Subcutaneous abdominal adipose tissue (tissue), 5 donors: ENCODE measurements at regions not wholly inside any gene's neighbourhood (a gene's known extent, or its start where the extent isn't known, plus 50 kb on each side); places are given as distances from the start of the nearest gene placed in this dataset.

ENCODE experiments used
- H3K27ac ChIP-seq: one replicate; pipeline ENCODE4 v1.7.0; 2013; ENCODE audit warnings: low read depth, mild to moderate bottlenecking, inconsistent platforms, low read length, moderate library complexity
- H3K27me3 ChIP-seq, 5 donors: one replicate each; pipeline ENCODE4 v1.7.0; 2013; ENCODE audit warnings: low read length in 5 of 5, inconsistent platforms in 1 of 5; ENCODE audit not compliant: control insufficient read depth in 5 of 5, insufficient read depth in 4 of 5
- H3K36me3 ChIP-seq, 5 donors: one replicate each; pipeline ENCODE4 v1.7.0; 2013; ENCODE audit warnings: low read length in 5 of 5; ENCODE audit not compliant: control insufficient read depth in 5 of 5, insufficient read depth in 5 of 5
- H3K4me1 ChIP-seq, 5 donors: one replicate each; pipeline ENCODE4 v1.7.0; 2013; ENCODE audit warnings: low read length in 5 of 5, mild to moderate bottlenecking in 3 of 5, moderate library complexity in 1 of 5; ENCODE audit not compliant: control insufficient read depth in 5 of 5, insufficient read depth in 5 of 5
- H3K4me3 ChIP-seq, 5 donors: one replicate each; pipeline ENCODE4 v1.7.0; 2013; ENCODE audit warnings: low read length in 5 of 5, low read depth in 1 of 5
- H3K9ac ChIP-seq, 5 donors: one replicate each; pipeline ENCODE4 v1.7.0; 2013; ENCODE audit warnings: low read length in 5 of 5, mild to moderate bottlenecking in 4 of 5, moderate library complexity in 3 of 5
- H3K9me3 ChIP-seq, 5 donors: one replicate each; pipeline ENCODE4 v1.7.0; 2013; ENCODE audit warnings: low read length in 5 of 5; ENCODE audit not compliant: control insufficient read depth in 5 of 5
- donor health status: healthy.
- donor health status: healthy.
- donor health status: healthy.
- donor health status: healthy.
- donor health status: healthy.

DNA sequence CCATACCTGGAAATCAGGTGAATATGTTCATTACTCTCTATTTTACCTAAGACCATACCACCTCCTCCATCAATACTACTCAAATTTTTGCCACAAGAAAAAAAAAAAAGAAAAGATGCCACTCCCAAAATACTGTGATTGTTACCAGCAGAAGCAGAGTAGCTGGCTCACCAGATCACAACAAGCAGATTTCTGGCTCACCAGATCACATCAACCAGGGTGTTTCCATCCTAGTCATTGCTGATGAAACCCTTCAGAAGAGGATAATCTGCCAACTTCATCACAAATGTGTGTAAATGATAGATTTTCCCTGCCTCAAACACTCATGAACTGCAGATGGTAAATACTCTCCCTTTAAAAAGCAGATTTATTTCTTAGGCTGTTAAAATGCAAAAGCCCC is 109.7 kb upstream of the NAMPT start:
- H3K9ac ChIP-seq: no peak overlapping the region
- peaks cover 0 to 7% (median 3%) of the 10 kb centered on the region in 5 donors for H3K4me1 ChIP-seq

DNA sequence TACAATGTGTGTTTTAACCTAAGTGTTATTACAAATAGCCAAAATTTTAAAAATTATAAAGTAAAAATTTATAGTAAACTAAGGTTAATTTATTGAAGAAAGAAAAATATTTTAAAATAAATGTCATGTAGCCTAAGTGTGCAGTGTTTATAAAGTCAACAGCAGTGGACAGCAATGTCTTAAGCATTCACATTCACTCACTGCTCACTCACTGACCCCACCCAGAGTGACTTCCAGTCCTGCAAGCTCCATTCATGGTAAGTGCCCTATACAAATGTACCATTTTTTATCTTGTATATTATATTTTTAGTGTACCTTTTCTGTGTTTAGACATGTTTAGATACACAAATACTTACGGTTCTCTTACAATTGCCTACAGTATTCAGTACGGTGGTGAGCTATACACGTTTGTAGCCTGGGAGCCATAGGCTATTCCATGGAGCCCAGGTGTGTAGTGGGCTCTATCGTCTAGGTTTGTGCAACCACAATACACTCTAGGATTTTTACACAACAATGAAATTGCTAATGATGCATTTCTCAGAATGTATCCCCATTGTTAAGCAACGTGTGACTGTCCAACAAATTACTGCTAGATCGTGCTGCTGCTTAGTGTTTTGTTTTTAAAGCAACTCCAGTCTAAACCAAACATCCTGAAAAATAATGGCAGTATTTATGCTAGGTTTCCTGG is 108.9 kb upstream of the NAMPT start:
- H3K9me3 ChIP-seq: no peaks in the 10 kb centered on the region
- H3K4me3 ChIP-seq: no peak overlapping the region
- H3K4me1 ChIP-seq: peaks cover 0 to 7% (median 3%) of the 10 kb centered on the region in 5 donors
- H3K9ac ChIP-seq: no peak overlapping the region
- H3K27me3 ChIP-seq: no peaks in the 10 kb centered on the region
- H3K36me3 ChIP-seq: no peaks in the 10 kb centered on the region
- H3K27ac ChIP-seq: no peak overlapping the region

More for the DNA sequence above, 109.7 kb upstream of the NAMPT start:
- H3K9me3 ChIP-seq: no peaks in the 10 kb centered on the region
- no peak overlapping the region for H3K27ac ChIP-seq
- no peak overlapping the region for H3K4me3 ChIP-seq
- H3K36me3 ChIP-seq: no peaks in the 10 kb centered on the region
- H3K27me3 ChIP-seq: no peaks in the 10 kb centered on the region

DNA sequence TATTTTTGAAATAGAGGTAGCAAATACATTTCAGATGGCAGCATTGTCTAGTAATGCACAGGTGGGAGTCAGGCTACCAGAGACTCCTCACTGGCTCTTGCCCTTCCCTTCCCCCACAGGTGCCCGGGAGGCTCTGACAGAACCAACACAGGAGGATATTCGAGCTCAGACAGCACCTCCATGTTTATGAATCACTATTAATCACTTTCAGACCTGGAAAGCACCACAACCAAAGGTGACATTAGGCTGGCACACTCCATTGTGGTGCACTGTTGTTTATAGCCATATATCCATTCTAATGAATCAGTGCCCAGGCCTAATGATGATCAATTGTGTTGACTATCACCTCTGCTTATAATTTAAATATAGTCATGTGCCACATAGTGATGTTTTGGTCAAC is 107.8 kb upstream of the NAMPT start:
- no peaks in the 10 kb centered on the region for H3K36me3 ChIP-seq
- H3K9ac ChIP-seq: no peak overlapping the region
- peaks cover 0 to 7% (median 3%) of the 10 kb centered on the region in 5 donors for H3K4me1 ChIP-seq

DNA sequence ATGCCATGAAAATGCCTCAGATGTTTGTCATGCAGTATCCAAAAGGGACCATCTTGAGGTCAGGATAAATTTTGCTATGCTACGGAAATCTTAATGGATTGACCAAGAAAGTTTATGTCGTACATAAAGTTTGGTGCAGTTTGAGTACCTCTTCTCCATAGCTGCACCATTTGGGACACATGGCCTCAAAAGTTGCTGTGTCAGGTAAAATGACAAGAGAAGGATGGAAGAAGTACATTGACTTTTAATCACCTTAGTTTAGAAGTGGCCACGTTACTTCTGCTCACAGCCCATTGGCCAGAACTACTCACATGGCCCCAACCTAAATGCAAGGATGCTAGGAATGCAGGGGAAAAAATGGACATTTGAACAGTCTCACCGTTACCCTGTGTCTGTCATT is 107.4 kb upstream of the NAMPT start:
- Histone ChIP-seq H3K27ac (peak overlapping the region; percentile 61), H3K36me3 (no peaks in the 10 kb centered on the region), H3K27me3 (no peaks in the 10 kb centered on the region), H3K9me3 (no peaks in the 10 kb centered on the region), H3K9ac (no peak overlapping the region), H3K4me1 (peaks cover 0 to 7% (median 5%) of the 10 kb centered on the region in 5 donors), H3K4me3 (no peak overlapping the region)

More for the DNA sequence above, 107.8 kb upstream of the NAMPT start:
- no peak overlapping the region for H3K27ac ChIP-seq
- no peaks in the 10 kb centered on the region for H3K9me3 ChIP-seq
- no peak overlapping the region for H3K4me3 ChIP-seq
- H3K27me3 ChIP-seq: no peaks in the 10 kb centered on the region

DNA sequence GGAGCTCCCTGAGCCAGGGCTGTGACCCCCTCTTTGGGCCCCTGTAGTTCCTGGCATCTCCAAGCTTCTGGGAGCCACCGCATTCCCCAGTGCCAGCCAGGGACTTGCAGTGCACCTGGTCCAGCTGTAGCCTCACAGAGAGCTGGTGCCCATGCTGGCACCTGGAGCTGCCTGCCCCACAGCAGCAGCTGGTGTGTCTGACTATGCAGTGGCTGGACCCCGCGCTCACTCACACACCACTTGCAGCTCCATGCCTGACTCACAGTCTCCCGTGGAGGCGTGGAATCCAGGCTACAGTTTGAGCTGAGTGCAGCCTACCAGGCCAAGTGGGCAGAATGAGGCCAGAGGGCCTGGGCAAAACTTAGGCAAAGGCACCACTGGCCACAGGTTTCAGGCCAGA is 102.2 kb upstream of the NAMPT start:
- Histone ChIP-seq H3K9ac (no peak overlapping the region), H3K27me3 (no peaks in the 10 kb centered on the region), H3K9me3 (no peaks in the 10 kb centered on the region), H3K4me3 (no peak overlapping the region), H3K4me1 (peaks cover 0 to 12% (median 5%) of the 10 kb centered on the region in 5 donors), H3K36me3 (no peaks in the 10 kb centered on the region), H3K27ac (no peak overlapping the region)

DNA sequence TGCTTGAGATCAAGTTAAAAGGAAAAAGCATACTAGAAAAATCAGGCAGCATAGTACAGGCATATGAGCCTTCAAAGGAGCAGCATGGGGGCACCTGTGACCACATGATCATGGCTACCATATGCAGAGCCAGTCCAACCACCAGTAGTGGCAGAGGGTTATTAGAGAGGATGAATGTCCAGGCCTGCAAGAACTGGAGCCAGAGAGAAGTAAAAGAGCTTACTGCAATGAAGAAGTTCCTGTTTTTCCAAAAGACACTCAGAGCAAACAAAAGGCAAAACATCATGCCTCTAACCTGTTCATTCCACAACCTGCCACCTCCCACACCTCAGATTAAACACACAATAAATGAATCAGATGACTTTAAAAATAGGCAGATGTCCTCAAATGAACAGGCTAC is 99.6 kb upstream of the NAMPT start:
- H3K27me3 ChIP-seq: no peaks in the 10 kb centered on the region
- H3K36me3 ChIP-seq: no peaks in the 10 kb centered on the region
- no peak overlapping the region for H3K4me3 ChIP-seq
- no peak overlapping the region for H3K27ac ChIP-seq
- H3K4me1 ChIP-seq: peaks cover 0 to 5% (median 0%) of the 10 kb centered on the region in 5 donors
- H3K9me3 ChIP-seq: no peaks in the 10 kb centered on the region
- H3K9ac ChIP-seq: no peak overlapping the region

DNA sequence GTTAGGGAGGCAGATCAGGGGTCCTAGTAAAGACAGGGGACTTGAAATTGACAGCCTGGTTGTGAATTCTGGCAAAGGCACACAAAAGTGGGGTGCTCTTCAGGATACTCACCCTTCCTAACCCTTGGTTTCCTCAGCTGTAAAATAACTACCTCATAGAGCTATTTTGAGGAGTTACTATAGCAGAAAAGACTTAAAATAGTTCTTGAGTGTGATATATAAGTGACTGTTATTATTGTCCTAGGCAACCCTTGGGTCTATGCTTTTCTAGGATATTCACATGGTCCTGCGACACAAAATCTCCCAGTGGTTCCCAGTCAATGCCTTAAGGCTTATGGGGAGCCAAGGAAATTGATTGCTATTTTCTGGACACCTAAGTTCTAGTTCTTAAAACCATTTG is 98.1 kb upstream of the NAMPT start:
- no peak overlapping the region for H3K27ac ChIP-seq
- H3K9ac ChIP-seq: no peak overlapping the region
- H3K36me3 ChIP-seq: no peaks in the 10 kb centered on the region
- no peaks in the 10 kb centered on the region for H3K27me3 ChIP-seq
- peaks cover 0 to 7% (median 0%) of the 10 kb centered on the region in 5 donors for H3K4me1 ChIP-seq
- no peak overlapping the region for H3K4me3 ChIP-seq
- no peaks in the 10 kb centered on the region for H3K9me3 ChIP-seq

DNA sequence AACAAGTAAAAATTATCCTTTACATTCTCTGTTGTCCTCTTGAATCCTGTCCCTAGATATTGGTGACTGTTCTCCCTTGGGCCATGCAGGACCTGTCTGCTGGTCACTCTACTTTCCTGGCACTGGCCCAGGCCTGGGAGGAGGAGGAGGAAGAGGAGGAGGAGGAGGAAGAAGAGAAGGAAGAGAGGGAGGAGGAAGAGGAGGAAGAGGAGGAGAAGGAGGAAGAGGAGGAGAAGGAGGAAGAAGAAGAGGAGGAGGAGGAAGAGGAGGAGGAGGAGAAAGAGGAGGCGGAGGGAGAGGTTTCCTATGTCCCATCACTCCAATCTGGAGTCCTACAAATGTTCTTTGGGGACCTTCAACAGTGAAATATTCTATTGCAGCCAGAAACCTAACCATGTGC is 97.3 kb upstream of the NAMPT start:
- Histone ChIP-seq H3K4me1 (peaks cover 0 to 9% (median 0%) of the 10 kb centered on the region in 5 donors), H3K4me3 (no peak overlapping the region), H3K9me3 (no peaks in the 10 kb centered on the region), H3K9ac (no peak overlapping the region), H3K27me3 (no peaks in the 10 kb centered on the region), H3K27ac (no peak overlapping the region), H3K36me3 (no peaks in the 10 kb centered on the region)

DNA sequence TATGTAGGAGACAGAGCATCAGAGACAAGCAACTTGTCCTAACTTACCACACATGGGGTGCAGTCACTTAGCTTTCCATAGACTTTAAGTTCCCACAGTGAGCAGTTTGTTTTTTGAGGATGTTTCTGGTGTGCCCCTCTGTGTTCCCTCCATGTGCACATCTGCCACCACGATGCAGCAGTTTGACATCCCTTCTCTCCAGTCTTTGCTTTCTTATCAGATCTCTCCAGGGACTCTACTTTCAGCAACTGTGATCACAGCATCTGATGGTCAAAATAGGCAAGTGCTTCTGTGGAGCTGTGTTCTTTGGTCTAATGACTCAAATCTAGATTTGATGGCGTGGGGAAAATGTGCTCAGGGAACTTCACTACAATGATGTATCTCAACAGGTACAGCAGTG is 96.5 kb upstream of the NAMPT start:
- no peak overlapping the region for H3K4me3 ChIP-seq
- H3K27ac ChIP-seq: no peak overlapping the region
- H3K4me1 ChIP-seq: peaks cover 0 to 5% (median 0%) of the 10 kb centered on the region in 5 donors
- H3K36me3 ChIP-seq: no peaks in the 10 kb centered on the region
- no peaks in the 10 kb centered on the region for H3K9me3 ChIP-seq
- H3K27me3 ChIP-seq: no peaks in the 10 kb centered on the region
- no peak overlapping the region for H3K9ac ChIP-seq

DNA sequence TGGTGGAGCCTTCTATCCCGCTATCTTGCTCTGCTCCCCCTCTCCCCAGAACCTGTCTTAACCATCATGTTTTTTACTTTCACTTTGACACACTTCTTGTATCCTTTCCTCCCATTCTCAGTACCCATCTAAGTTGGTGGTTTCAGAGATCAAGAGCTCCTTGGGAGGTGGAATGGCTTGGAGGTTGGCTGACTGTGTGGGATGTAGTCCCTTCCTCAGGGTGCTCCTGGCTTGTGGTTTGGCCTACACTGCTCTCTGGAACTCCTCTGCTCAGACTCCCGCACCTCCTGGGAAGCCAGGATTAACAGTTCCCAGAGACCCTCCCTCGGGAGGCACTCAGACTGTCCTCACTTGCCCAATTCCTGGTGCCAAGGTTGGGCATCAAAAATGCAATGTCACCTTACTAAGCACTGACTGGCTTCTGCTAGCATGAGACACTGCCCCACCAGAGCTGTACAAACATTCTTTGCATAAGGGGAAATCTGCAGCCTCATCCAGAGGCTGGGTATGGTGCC is 93.1 kb upstream of the NAMPT start:
- H3K27ac ChIP-seq: no peak overlapping the region
- H3K27me3 ChIP-seq: no peaks in the 10 kb centered on the region
- H3K9me3 ChIP-seq: no peaks in the 10 kb centered on the region
- H3K9ac ChIP-seq: no peak overlapping the region
- no peaks in the 10 kb centered on the region for H3K36me3 ChIP-seq
- no peak overlapping the region for H3K4me3 ChIP-seq
- H3K4me1 ChIP-seq: peaks cover 0 to 12% (median 5%) of the 10 kb centered on the region in 5 donors
